Liver (tissue), 8 donors: ENCODE measurements at regions not wholly inside any gene's neighbourhood (a gene's known extent, or its start where the extent isn't known, plus 50 kb on each side); places are given as distances from the start of the nearest gene placed in this dataset.

Source experiments
- DNase-seq: peaks from one replicate; pipeline ENCODE4 v3.0.0-alpha.2; 2017; ENCODE audit warnings: low spot score
- H3K27ac ChIP-seq, 2 donors: one replicate each; pipeline ENCODE4 v1.7.0; 2013; ENCODE audit warnings: inconsistent platforms in 2 of 2, low read length in 2 of 2, control low read depth in 1 of 2, low read depth in 1 of 2, mild to moderate bottlenecking in 1 of 2
- H3K27me3 ChIP-seq, 4 donors: one replicate each; pipeline versions ENCODE4 v1.6.1 to v1.7.0; 2013; ENCODE audit warnings: low read length in 3 of 4, inconsistent platforms in 1 of 4, mild to moderate bottlenecking in 1 of 4, moderate library complexity in 1 of 4; ENCODE audit not compliant: control insufficient read depth in 4 of 4, insufficient read depth in 4 of 4
- H3K36me3 ChIP-seq, 4 donors: one replicate each; pipeline versions ENCODE4 v1.6.1 to v1.7.0; 2013; ENCODE audit warnings: low read length in 3 of 4, mild to moderate bottlenecking in 3 of 4, low read depth in 1 of 4, moderate library complexity in 1 of 4; ENCODE audit not compliant: control insufficient read depth in 4 of 4, insufficient read depth in 3 of 4
- H3K4me1 ChIP-seq, 4 donors: one replicate each; pipeline versions ENCODE4 v1.6.1 to v1.7.0; 2013; ENCODE audit warnings: low read length in 3 of 4, mild to moderate bottlenecking in 3 of 4, moderate library complexity in 1 of 4; ENCODE audit not compliant: control insufficient read depth in 4 of 4, insufficient read depth in 4 of 4
- H3K4me3 ChIP-seq, 3 donors: one replicate each; pipeline versions ENCODE4 v1.6.1 to v1.7.0; 2013; ENCODE audit warnings: low read length in 3 of 3, control low read depth in 1 of 3, low read depth in 1 of 3, mild to moderate bottlenecking in 1 of 3
- H3K9ac ChIP-seq, 2 donors: one replicate each; pipeline ENCODE4 v1.7.0; 2013; ENCODE audit warnings: low read length in 2 of 2, mild to moderate bottlenecking in 2 of 2, moderate library complexity in 2 of 2, control low read depth in 1 of 2, low read depth in 1 of 2
- H3K9me3 ChIP-seq, 4 donors: one replicate each; pipeline versions ENCODE4 v1.6.1 to v1.7.0; 2013; ENCODE audit warnings: low read length in 3 of 4; ENCODE audit not compliant: control insufficient read depth in 4 of 4
- EGR1 ChIP-seq, 2 donors: IDR thresholded peaks; 2 replicates each; pipeline ENCODE4 v1.6.1; 2016 to 2018; ENCODE audit warnings: antibody characterized with exemption in 2 of 2, low read depth in 2 of 2
- FOXA2 ChIP-seq: IDR thresholded peaks from 2 replicates; pipeline ENCODE4 v1.6.1; 2016; ENCODE audit warnings: antibody characterized with exemption
- GABPA ChIP-seq, 2 donors: IDR thresholded peaks in 1 of 2; conservative IDR thresholded peaks in 1 of 2; 2 replicates each; pipeline ENCODE4 v1.6.1; 2016; ENCODE audit warnings: antibody characterized with exemption in 2 of 2, mild to moderate bottlenecking in 1 of 2, moderate library complexity in 1 of 2
- JUND ChIP-seq, 2 donors: IDR thresholded peaks; 2 replicates each; pipeline ENCODE4 v1.6.1; 2016; ENCODE audit warnings: antibody characterized with exemption in 2 of 2
- RAD21 ChIP-seq, 2 donors: IDR thresholded peaks; 2 replicates each; pipeline ENCODE4 v1.6.1; 2016; ENCODE audit warnings: antibody characterized with exemption in 2 of 2, mild to moderate bottlenecking in 2 of 2
- SP1 ChIP-seq: IDR thresholded peaks from 2 replicates; pipeline ENCODE4 v1.6.1; 2018; ENCODE audit warnings: antibody characterized with exemption, mild to moderate bottlenecking
- TAF1 ChIP-seq: conservative IDR thresholded peaks from 2 replicates; pipeline ENCODE4 v1.6.1; 2016; ENCODE audit warnings: antibody characterized with exemption, mild to moderate bottlenecking
- YY1 ChIP-seq: IDR thresholded peaks from 2 replicates; pipeline ENCODE4 v1.6.1; 2016; ENCODE audit warnings: antibody characterized with exemption, mild to moderate bottlenecking
- WGBS: extraction: QIAGEN DNeasy Blood & Tissue Kit; methylation state at CpG from one replicate; pipeline ENCODE4 v1.1.7; 2013; 5-methylcytosine and 5-hydroxymethylcytosine counted together
- TF ChIP-seq, protein P1 (sequence below): IDR thresholded peaks from 2 replicates; pipeline ENCODE4 v1.6.1; 2016; ENCODE audit warnings: antibody characterized with exemption, mild to moderate bottlenecking
- TF ChIP-seq, protein P2 (sequence below): IDR thresholded peaks from 2 replicates; pipeline ENCODE4 v1.6.1; 2016; ENCODE audit warnings: antibody characterized with exemption
- TF ChIP-seq, protein P3 (sequence below): IDR thresholded peaks from 2 replicates; pipeline ENCODE4 v1.6.1; 2016; ENCODE audit warnings: antibody characterized with exemption
- TF ChIP-seq, protein P4 (sequence below): fragments of 150-350 bp; IDR thresholded peaks from 2 replicates; pipeline ENCODE4 v1.5.1; 2017; ENCODE audit warnings: improper control_type of control experiment, low read depth, low read length; ENCODE audit not compliant: missing input control
- TF ChIP-seq, protein P5 (sequence below): IDR thresholded peaks from 2 replicates; pipeline ENCODE4 v1.6.1; 2016; ENCODE audit warnings: antibody characterized with exemption
- donor health status: healthy.
- donor health status: healthy.
- donor health status: healthy.
- donor health status: healthy.
- donor health status: healthy.

DNA sequence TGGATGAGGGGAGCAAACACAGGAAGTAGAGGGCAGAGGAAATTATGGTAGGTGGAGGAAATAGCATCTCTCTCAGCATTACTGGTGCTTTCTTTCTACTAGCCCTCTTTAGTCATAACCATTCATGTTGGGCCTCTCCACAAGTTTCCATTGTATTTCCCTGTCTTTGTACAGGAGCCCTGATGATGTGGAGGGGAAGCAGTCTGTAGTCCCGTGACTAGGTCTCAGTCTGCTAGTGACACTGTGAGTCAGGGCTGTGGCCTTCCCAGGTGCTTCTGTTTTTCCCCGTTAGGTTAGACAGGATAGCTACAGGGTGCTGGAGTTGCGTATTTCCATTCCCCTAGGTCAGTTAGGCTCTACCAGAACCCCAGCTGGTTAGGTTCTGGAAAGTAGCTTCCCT, 82.9 kb upstream of the NAMPT start:
- Histone ChIP-seq H3K27ac (no peak overlapping the region), H3K36me3 (no peaks in the 10 kb centered on the region), H3K27me3 (no peaks in the 10 kb centered on the region), H3K9me3 (no peaks in the 10 kb centered on the region), H3K9ac (no peak overlapping the region), H3K4me3 (no peak overlapping the region), H3K4me1 (no peaks in the 10 kb centered on the region)
- no peak for DNase-seq
- WGBS, result 91% methylated on average over 3 of the region's 3 CpGs
- TF ChIP-seq FOXA2 (no peak), YY1 (no peak), EGR1 (IDR thresholded peaks at IDR 0.05; ENCODE audit: low read depth in 2 of 2) (no peak), RAD21 (IDR thresholded peaks at IDR 0.05) (no peak), JUND (IDR thresholded peaks at IDR 0.05) (no peak), GABPA (IDR thresholded peaks at IDR 0.05 in 1 of 2, conservative IDR thresholded peaks at IDR 0.05 in 1 of 2) (no peak), TAF1 (no peak)
- TF ChIP-seq, protein P1, sequence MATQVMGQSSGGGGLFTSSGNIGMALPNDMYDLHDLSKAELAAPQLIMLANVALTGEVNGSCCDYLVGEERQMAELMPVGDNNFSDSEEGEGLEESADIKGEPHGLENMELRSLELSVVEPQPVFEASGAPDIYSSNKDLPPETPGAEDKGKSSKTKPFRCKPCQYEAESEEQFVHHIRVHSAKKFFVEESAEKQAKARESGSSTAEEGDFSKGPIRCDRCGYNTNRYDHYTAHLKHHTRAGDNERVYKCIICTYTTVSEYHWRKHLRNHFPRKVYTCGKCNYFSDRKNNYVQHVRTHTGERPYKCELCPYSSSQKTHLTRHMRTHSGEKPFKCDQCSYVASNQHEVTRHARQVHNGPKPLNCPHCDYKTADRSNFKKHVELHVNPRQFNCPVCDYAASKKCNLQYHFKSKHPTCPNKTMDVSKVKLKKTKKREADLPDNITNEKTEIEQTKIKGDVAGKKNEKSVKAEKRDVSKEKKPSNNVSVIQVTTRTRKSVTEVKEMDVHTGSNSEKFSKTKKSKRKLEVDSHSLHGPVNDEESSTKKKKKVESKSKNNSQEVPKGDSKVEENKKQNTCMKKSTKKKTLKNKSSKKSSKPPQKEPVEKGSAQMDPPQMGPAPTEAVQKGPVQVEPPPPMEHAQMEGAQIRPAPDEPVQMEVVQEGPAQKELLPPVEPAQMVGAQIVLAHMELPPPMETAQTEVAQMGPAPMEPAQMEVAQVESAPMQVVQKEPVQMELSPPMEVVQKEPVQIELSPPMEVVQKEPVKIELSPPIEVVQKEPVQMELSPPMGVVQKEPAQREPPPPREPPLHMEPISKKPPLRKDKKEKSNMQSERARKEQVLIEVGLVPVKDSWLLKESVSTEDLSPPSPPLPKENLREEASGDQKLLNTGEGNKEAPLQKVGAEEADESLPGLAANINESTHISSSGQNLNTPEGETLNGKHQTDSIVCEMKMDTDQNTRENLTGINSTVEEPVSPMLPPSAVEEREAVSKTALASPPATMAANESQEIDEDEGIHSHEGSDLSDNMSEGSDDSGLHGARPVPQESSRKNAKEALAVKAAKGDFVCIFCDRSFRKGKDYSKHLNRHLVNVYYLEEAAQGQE, result no peak
- TF ChIP-seq, protein P2, sequence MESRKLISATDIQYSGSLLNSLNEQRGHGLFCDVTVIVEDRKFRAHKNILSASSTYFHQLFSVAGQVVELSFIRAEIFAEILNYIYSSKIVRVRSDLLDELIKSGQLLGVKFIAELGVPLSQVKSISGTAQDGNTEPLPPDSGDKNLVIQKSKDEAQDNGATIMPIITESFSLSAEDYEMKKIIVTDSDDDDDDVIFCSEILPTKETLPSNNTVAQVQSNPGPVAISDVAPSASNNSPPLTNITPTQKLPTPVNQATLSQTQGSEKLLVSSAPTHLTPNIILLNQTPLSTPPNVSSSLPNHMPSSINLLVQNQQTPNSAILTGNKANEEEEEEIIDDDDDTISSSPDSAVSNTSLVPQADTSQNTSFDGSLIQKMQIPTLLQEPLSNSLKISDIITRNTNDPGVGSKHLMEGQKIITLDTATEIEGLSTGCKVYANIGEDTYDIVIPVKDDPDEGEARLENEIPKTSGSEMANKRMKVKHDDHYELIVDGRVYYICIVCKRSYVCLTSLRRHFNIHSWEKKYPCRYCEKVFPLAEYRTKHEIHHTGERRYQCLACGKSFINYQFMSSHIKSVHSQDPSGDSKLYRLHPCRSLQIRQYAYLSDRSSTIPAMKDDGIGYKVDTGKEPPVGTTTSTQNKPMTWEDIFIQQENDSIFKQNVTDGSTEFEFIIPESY, result no peak
- TF ChIP-seq, protein P3, sequence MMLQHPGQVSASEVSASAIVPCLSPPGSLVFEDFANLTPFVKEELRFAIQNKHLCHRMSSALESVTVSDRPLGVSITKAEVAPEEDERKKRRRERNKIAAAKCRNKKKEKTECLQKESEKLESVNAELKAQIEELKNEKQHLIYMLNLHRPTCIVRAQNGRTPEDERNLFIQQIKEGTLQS, result no peak
- TF ChIP-seq, protein P4, sequence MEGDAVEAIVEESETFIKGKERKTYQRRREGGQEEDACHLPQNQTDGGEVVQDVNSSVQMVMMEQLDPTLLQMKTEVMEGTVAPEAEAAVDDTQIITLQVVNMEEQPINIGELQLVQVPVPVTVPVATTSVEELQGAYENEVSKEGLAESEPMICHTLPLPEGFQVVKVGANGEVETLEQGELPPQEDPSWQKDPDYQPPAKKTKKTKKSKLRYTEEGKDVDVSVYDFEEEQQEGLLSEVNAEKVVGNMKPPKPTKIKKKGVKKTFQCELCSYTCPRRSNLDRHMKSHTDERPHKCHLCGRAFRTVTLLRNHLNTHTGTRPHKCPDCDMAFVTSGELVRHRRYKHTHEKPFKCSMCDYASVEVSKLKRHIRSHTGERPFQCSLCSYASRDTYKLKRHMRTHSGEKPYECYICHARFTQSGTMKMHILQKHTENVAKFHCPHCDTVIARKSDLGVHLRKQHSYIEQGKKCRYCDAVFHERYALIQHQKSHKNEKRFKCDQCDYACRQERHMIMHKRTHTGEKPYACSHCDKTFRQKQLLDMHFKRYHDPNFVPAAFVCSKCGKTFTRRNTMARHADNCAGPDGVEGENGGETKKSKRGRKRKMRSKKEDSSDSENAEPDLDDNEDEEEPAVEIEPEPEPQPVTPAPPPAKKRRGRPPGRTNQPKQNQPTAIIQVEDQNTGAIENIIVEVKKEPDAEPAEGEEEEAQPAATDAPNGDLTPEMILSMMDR, result no peak
- TF ChIP-seq, protein P5, sequence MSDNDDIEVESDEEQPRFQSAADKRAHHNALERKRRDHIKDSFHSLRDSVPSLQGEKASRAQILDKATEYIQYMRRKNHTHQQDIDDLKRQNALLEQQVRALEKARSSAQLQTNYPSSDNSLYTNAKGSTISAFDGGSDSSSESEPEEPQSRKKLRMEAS, result no peak

DNA sequence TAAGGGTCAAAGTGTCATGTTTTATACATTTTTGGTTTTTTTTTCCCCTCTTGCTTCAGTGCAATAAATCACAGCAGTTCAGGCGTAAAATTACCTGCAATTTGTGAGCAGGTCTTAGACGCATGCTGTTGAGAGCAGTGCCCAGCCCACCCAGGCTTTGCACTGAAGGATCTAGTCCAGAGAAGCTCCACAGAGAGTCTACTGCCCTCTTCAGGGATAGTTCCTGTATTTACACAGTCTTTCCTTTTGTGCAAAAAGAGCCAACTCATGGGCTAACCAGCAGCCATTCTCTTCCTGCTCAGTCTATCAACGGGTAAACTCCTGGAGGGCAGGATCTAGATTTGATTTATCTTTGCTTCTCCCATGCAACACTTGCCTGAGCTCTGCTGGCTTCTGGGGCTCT, 82.2 kb upstream of the NAMPT start:
- no peak for TF ChIP-seq SP1
- peak; percentile 27 to 60 for TF ChIP-seq RAD21 (IDR thresholded peaks at IDR 0.05)
- Histone ChIP-seq H3K36me3 (no peaks in the 10 kb centered on the region), H3K9me3 (no peaks in the 10 kb centered on the region), H3K27ac (no peak overlapping the region), H3K27me3 (no peaks in the 10 kb centered on the region), H3K4me1 (no peaks in the 10 kb centered on the region), H3K9ac (no peak overlapping the region), H3K4me3 (no peak overlapping the region)
- WGBS, result 81% methylated on average over 3 of the region's 3 CpGs
- no peak for DNase-seq
